Mammary epithelial cell (primary cell): ENCODE measurements at regions not wholly inside any gene's neighbourhood (a gene's known extent, or its start where the extent isn't known, plus 50 kb on each side); places are given as distances from the start of the nearest gene placed in this dataset.

ENCODE experiments used
- CTCF ChIP-seq, 2 donors: IDR thresholded peaks in 1 of 2; conservative IDR thresholded peaks in 1 of 2; 2 replicates each; pipeline ENCODE4 v1.5.1; 2011 to 2012; ENCODE audit warnings: inconsistent platforms in 2 of 2, low read length in 2 of 2, mild to moderate bottlenecking in 2 of 2, control low read depth in 1 of 2, low read depth in 1 of 2; ENCODE audit not compliant: insufficient read depth in 1 of 2; ENCODE audit errors: extremely low read depth in 1 of 2
- EZH2 ChIP-seq: IDR thresholded peaks from 2 replicates; pipeline ENCODE4 v1.6.1; 2012; ENCODE audit warnings: low read length, inconsistent platforms, borderline replicate concordance

GRCh38 chr14:42316693-42317092 is 710.0 kb downstream of the LRFN5 start:
- no peak for TF ChIP-seq EZH2
- no peak for TF ChIP-seq CTCF (conservative IDR thresholded peaks at IDR 0.05 in 1 of 2, IDR thresholded peaks at IDR 0.05 in 1 of 2; ENCODE audit: extremely low read depth in 1 of 2, insufficient read depth in 1 of 2, low read depth in 1 of 2, low read length in 2 of 2)
